K562 (cell line): ENCODE measurements at regions not wholly inside any gene's neighbourhood (a gene's known extent, or its start where the extent isn't known, plus 50 kb on each side); places are given as distances from the start of the nearest gene placed in this dataset.

Source experiments
- CBX8 ChIP-seq: fragments of 200-600 bp; sonication (generic); IDR thresholded peaks from 2 replicates; pipeline ENCODE4 v1.6.1; 2012; ENCODE audit warnings: borderline replicate concordance, mixed run types, low read depth, mild to moderate bottlenecking, moderate library complexity, mixed read lengths, low read length, control low read depth, inconsistent platforms; ENCODE audit not compliant: poor library complexity, severe bottlenecking; ENCODE audit errors: extremely low read depth
- CEBPZ ChIP-seq: fragments of 150-350 bp; IDR thresholded peaks from 2 replicates; pipeline ENCODE4 v1.6.1; 2014; ENCODE audit warnings: low read depth, mild to moderate bottlenecking, low read length, borderline replicate concordance
- CREM ChIP-seq: IDR thresholded peaks from 2 replicates; pipeline ENCODE4 v1.6.1; 2014; ENCODE audit warnings: antibody characterized with exemption, low read depth
- CTCF ChIP-seq, 3 experiments: IDR thresholded peaks in 2 of 3; conservative IDR thresholded peaks in 1 of 3; 2 replicates each; pipeline ENCODE4 v1.5.1; 2011 to 2012; ENCODE audit warnings: low read length in 3 of 3, mild to moderate bottlenecking in 3 of 3, control low read depth in 2 of 3, improper control_type of control experiment in 1 of 3, inconsistent platforms in 1 of 3, low read depth in 1 of 3, mixed read lengths in 1 of 3, moderate library complexity in 1 of 3; ENCODE audit not compliant: insufficient read depth in 2 of 3
- DPF2 ChIP-seq: fragments of 450-650 bp; IDR thresholded peaks from 2 replicates; pipeline ENCODE4 v1.6.1; 2016
- GABPA ChIP-seq: fragments of 200-800 bp; sonication (Bioruptor generic); conservative IDR thresholded peaks from 2 replicates; pipeline ENCODE4 v1.6.1; 2016; ENCODE audit warnings: low read depth, missing genetic modification characterization, missing compliant biosample characterization
- HNRNPK ChIP-seq: fragments of 200-400 bp; formaldehyde crosslinking; IDR thresholded peaks from one replicate; pipeline ENCODE4 v1.6.1; 2018; ENCODE audit warnings: mild to moderate bottlenecking, low read depth, low read length; ENCODE audit not compliant: poor library complexity, severe bottlenecking
- HNRNPL ChIP-seq: fragments of 200-400 bp; formaldehyde crosslinking; IDR thresholded peaks from 2 replicates; pipeline ENCODE4 v1.6.1; 2017; ENCODE audit warnings: low read depth, mild to moderate bottlenecking, low read length
- KDM5B ChIP-seq: fragments of 200-600 bp; sonication (generic); IDR thresholded peaks from 2 replicates; pipeline ENCODE4 v1.6.1; 2012; ENCODE audit warnings: low read depth, mild to moderate bottlenecking, moderate library complexity, low read length, control low read depth, inconsistent platforms; ENCODE audit not compliant: insufficient replicate concordance
- KLF16 ChIP-seq: IDR thresholded peaks from 2 replicates; pipeline ENCODE4 v1.6.1; 2016; ENCODE audit warnings: antibody characterized with exemption
- PCBP2 ChIP-seq: fragments of 200-400 bp; formaldehyde crosslinking; IDR thresholded peaks from 2 replicates; pipeline ENCODE4 v1.6.1; 2018; ENCODE audit warnings: low read length, low read depth, mild to moderate bottlenecking, moderate library complexity; ENCODE audit not compliant: poor library complexity, severe bottlenecking
- SREBF1 ChIP-seq: fragments of 150-350 bp; IDR thresholded peaks from 2 replicates; pipeline ENCODE4 v1.6.1; 2014; ENCODE audit warnings: antibody characterized with exemption, low read depth, low read length, borderline replicate concordance
- TF ChIP-seq, protein P1 (sequence below): fragments of 450-650 bp; IDR thresholded peaks from 2 replicates; pipeline ENCODE4 v1.6.1; 2018; ENCODE audit not compliant: partially characterized antibody

GRCh38 chr4:152038238-152038637 is 277.4 kb upstream of the GATB start:
- no peak for TF ChIP-seq DPF2
- TF ChIP-seq GABPA (tag): no peak
- TF ChIP-seq PCBP2: no peak
- no peak for TF ChIP-seq KLF16
- no peak for TF ChIP-seq CEBPZ
- TF ChIP-seq CBX8: no peak
- no peak for TF ChIP-seq KDM5B
- TF ChIP-seq HNRNPL: no peak
- TF ChIP-seq, protein P1, sequence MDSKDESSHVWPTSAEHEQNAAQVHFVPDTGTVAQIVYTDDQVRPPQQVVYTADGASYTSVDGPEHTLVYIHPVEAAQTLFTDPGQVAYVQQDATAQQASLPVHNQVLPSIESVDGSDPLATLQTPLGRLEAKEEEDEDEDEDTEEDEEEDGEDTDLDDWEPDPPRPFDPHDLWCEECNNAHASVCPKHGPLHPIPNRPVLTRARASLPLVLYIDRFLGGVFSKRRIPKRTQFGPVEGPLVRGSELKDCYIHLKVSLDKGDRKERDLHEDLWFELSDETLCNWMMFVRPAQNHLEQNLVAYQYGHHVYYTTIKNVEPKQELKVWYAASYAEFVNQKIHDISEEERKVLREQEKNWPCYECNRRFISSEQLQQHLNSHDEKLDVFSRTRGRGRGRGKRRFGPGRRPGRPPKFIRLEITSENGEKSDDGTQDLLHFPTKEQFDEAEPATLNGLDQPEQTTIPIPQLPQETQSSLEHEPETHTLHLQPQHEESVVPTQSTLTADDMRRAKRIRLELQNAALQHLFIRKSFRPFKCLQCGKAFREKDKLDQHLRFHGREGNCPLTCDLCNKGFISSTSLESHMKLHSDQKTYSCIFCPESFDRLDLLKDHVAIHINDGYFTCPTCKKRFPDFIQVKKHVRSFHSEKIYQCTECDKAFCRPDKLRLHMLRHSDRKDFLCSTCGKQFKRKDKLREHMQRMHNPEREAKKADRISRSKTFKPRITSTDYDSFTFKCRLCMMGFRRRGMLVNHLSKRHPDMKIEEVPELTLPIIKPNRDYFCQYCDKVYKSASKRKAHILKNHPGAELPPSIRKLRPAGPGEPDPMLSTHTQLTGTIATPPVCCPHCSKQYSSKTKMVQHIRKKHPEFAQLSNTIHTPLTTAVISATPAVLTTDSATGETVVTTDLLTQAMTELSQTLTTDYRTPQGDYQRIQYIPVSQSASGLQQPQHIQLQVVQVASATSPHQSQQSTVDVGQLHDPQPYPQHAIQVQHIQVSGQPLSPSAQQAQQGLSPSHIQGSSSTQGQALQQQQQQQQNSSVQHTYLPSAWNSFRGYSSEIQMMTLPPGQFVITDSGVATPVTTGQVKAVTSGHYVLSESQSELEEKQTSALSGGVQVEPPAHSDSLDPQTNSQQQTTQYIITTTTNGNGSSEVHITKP: no peak
- TF ChIP-seq CTCF (IDR thresholded peaks at IDR 0.05 in 2 of 3, conservative IDR thresholded peaks at IDR 0.05 in 1 of 3; ENCODE audit: insufficient read depth in 2 of 3, low read depth in 1 of 3, low read length in 3 of 3): no peak
- no peak for TF ChIP-seq HNRNPK
- no peak for TF ChIP-seq SREBF1
- no peak for TF ChIP-seq CREM
